DMS153 treated with DMSO at 0.1 percent for 48 hours (cell line): ENCODE measurements at regions not wholly inside any gene's neighbourhood (a gene's known extent, or its start where the extent isn't known, plus 50 kb on each side); places are given as distances from the start of the nearest gene placed in this dataset.

Experiments used
- DNase-seq: peaks from one replicate; lab custom pipeline; 2025; ENCODE audit not compliant: unreplicated experiment; lab: John Stamatoyannopoulos, UW

DNA sequence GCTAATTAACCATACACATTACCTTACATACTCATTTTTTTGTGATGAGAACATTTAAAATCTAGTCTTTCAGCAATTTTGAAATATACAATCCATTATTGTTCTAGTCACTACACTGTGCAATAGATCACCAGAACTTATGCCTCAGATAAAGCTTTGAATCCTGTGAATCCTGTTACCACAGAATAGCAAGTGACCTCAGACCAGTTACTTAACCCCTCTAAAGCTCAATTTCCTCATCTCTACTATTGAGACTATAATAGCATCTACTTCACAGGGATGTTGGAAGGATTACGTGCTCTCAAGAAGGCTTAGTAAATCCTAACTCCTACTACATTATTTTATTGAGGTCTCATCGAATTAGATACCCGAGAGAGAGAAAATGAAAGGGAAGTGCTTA is 60.2 kb upstream of the PIP5K1B start:
- DNase-seq, result no peak

DNA sequence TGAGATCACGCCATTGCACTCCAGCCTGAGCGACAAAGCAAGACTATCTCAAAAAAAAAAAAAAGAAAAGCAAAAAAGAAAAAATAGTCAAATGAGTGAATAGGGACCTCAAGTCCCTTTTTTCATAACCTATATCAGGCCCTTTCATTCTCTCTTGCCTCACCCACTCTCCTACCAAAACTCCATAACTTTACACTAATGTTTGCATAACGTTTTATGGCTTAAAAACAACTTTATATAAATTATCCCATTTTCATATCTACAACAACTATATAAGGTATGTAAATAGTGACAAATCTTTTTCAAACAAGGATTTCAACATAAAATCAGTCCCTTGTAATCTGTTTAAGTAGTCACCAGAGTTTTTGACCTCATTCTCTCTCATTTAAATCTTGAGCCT is 56.9 kb upstream of the PIP5K1B start:
- no peak for DNase-seq

DNA sequence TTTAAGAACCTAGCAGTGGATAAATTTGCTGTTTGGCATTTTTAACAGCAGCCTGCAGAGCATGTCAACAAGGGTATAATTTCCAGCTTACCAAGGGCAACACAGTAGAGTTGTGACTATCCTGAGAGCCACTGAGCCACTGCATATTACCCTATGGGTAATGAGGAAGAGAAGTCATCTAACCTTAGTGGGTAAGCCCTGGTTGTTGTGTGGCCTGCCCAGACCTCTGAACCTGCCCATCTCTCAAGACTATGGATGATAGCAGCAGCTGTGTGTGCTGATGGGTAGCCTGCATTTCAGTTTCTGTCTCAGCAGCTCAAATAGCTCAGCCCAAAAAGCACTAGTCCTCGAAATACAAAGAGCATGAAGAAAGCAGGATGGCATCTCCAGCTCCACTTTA is 56.1 kb upstream of the PIP5K1B start:
- DNase-seq, result no peak

DNA sequence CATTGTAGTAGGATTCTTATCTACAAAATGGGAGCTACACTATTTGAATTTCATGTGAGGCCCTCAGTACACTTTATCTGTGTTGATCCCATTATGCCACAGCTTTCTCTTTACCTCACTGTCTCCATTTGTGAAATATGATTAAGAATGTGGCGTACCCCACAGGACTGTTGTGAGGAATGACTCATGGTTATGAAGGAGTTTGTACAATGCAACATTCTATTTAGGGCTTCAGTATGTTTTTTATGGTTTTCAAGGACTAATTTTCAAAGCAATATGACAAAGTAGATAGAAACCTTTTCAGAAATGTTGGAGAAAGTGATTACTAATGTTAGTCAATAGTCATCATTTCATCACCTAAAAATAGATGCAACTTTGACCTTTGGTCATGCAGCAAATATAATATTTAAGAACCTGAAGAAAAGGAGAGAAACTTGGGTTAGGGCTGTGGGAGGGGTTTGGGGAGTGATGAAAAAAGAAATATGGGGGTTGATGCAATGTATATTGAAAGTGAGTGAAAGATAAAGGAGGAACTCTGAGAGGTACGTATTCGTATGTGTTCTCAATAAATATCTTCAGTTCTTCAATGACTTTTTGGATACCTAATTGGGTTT is 53.7 kb upstream of the PIP5K1B start:
- DNase-seq, result no peak

DNA sequence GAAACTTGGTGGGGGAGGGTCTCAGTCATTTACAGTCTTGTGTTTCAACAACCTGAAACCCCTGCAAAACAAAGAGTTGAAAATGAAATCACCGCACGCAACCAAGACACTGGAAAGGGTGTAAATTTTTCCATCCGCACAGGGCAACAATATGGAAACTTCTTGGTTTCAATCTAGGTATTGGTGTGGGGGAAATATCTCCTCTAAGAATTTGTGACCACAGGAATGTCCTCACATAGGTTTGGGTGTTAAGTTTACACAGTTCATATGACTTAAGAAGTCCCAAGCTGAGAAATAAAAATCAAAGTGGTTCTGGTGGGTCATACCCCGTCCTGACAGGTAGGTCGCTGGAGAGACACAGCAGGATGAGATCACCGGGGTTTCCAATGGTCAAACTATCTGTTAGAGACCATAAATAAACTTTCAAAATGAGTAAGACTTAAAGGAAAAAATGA is 51.9 kb upstream of the PIP5K1B start:
- DNase-seq, result no peak

DNA sequence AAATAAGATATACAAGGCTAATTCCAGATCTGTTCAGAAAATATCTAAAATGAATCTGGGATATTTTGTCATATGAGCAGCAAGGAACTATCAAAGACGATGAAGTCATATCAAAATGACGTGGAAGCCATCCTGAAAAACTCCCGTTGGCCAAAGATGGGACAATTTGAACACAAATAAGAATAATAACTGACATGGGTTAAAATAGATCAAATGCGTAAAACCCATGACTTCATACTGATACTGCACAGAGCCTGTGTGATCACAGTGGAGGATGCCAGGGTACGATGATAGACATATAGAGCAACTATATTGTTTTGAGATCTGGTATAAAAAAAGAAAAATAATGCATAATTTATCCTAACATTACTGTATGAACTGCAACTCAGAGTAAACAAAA is 51.0 kb upstream of the PIP5K1B start:
- DNase-seq, result no peak
